Prostate gland (tissue), 2 donors: ENCODE measurements at regions not wholly inside any gene's neighbourhood (a gene's known extent, or its start where the extent isn't known, plus 50 kb on each side); places are given as distances from the start of the nearest gene placed in this dataset.

ENCODE experiments used
- DNase-seq: peaks from one replicate; pipeline ENCODE4 v3.0.0-alpha.2; 2019; ENCODE audit warnings: low spot score
- H3K27ac ChIP-seq, 2 donors: fragments of 200-600 bp; sonication (generic); 2 replicates each; pipeline ENCODE4 v1.5.1; 2017 to 2019
- H3K27me3 ChIP-seq: fragments of 200-600 bp; sonication (generic); replicated peaks from 2 replicates; pipeline ENCODE4 v1.5.1; 2019; ENCODE audit not compliant: insufficient read depth
- H3K36me3 ChIP-seq, 2 donors: fragments of 200-600 bp; sonication (generic); 1 replicate in 1 of 2; 2 replicates in 1 of 2; pipeline versions ENCODE4 v1.5.1 to v1.8.1; 2017 to 2019
- H3K4me1 ChIP-seq: fragments of 200-600 bp; sonication (generic); replicated peaks from 2 replicates; pipeline ENCODE4 v1.5.1; 2019
- H3K4me3 ChIP-seq, 2 donors: fragments of 200-600 bp; sonication (generic); 2 replicates each; pipeline ENCODE4 v1.5.1; 2017 to 2019
- H3K9me3 ChIP-seq: fragments of 200-600 bp; sonication (generic); 2 replicates; pipeline ENCODE4 v1.5.1; 2017
- CTCF ChIP-seq, 4 experiments: fragments of 200-600 bp in 2 of 4; fragments of 450-650 bp in 2 of 4; sonication (generic) in 2 of 4; IDR thresholded peaks; 1 replicate in 3 of 4; 2 replicates in 1 of 4; pipeline ENCODE4 v1.5.1; 2016 to 2019; ENCODE audit warnings: antibody characterized with exemption in 4 of 4, mild to moderate bottlenecking in 2 of 4, moderate library complexity in 2 of 4
- POLR2A ChIP-seq: fragments of 450-650 bp; IDR thresholded peaks from one replicate; pipeline ENCODE4 v1.6.1; 2016; ENCODE audit warnings: antibody characterized with exemption, mild to moderate bottlenecking
- POLR2AphosphoS5 ChIP-seq: sonication (generic); formaldehyde crosslinking; IDR thresholded peaks from one replicate; pipeline ENCODE4 v1.6.1; 2017; ENCODE audit warnings: antibody characterized with exemption
- WGBS: methylation state at CpG from one replicate; pipeline ENCODE4 v1.1.5; 2018; 5-methylcytosine and 5-hydroxymethylcytosine counted together
- intact Hi-C: fragments of 100-400 bp; cut with DNase I; formaldehyde crosslinking; loops from one replicate; pipeline ENCODE4 v1.14.2; 2022

DNA sequence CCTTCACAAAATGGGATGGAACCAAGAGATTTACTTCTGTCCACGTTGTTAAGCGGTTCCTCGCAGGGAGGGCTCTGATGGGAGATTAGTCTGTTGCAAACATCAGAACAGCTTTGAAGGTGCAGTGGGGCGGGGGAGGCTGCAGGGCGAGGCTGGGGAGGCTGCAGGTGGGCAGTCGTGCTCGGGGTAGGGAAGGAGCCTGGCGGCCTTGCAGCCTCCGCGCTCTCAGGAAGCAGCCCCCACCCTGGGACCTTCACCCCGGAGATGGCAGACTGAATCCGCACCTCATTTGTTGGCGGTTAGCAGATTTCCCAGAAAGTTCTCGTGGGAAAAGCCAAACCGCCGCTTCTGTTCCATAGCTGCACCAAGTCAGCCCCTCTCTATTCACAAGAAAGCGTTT, 237.3 kb downstream of the BRD1 start:
- Histone ChIP-seq H3K27ac (no peak overlapping the region), H3K4me1 (no peaks in the 10 kb centered on the region), H3K4me3 (no peak overlapping the region), H3K27me3 (no peaks in the 10 kb centered on the region), H3K36me3 (no peaks in the 10 kb centered on the region), H3K9me3 (no peaks in the 10 kb centered on the region)
- DNase-seq: no peak
- 82% methylated on average over 17 of the region's 17 CpGs for WGBS
- no peak for TF ChIP-seq POLR2A
- no peak for TF ChIP-seq POLR2AphosphoS5
- TF ChIP-seq CTCF (IDR thresholded peaks at IDR 0.05): no peak
- intact Hi-C loops: no loop called here

- WGBS: 72% methylated on average over 17 of the region's 18 CpGs
- TF ChIP-seq POLR2AphosphoS5: no peak
- TF ChIP-seq POLR2A: no peak
- no peak for TF ChIP-seq CTCF (IDR thresholded peaks at IDR 0.05)
- Histone ChIP-seq H3K27ac (no peak overlapping the region), H3K9me3 (no peaks in the 10 kb centered on the region), H3K4me3 (no peak overlapping the region), H3K27me3 (no peaks in the 10 kb centered on the region), H3K4me1 (no peaks in the 10 kb centered on the region), H3K36me3 (no peaks in the 10 kb centered on the region)
- DNase-seq: no peak
- intact Hi-C loops: no loop called here
These were observed 237.9 kb downstream of the BRD1 start for GRCh38 chr22:49589811-49590210.

DNA sequence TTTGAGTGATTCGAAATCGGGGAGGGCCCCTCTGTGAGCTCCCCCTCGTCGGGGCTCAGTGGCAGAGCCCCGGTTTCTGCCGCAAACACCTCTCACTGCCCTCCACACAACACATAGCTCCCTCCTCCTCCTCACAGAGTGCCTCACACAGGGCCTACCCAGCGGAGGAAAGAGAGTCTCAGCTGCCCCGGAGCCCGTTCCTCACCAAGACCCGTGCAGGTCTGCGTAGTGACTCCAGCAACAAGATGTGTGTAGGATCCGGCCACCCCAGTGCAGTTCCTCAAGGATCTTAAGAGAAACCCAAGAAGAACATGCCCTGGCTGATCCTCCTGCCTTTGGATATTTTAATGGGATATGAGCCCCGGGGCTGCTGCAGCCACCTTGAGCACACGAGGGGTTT, 238.4 kb downstream of the BRD1 start:
- Histone ChIP-seq H3K4me1 (no peaks in the 10 kb centered on the region), H3K9me3 (no peaks in the 10 kb centered on the region), H3K27ac (no peak overlapping the region), H3K27me3 (no peaks in the 10 kb centered on the region), H3K36me3 (no peaks in the 10 kb centered on the region), H3K4me3 (no peak overlapping the region)
- DNase-seq: no peak
- TF ChIP-seq POLR2A (no peak), POLR2AphosphoS5 (no peak), CTCF (IDR thresholded peaks at IDR 0.05) (no peak)
- WGBS: 94% methylated on average over 14 of the region's 14 CpGs
- intact Hi-C loops: no loop called here

DNA sequence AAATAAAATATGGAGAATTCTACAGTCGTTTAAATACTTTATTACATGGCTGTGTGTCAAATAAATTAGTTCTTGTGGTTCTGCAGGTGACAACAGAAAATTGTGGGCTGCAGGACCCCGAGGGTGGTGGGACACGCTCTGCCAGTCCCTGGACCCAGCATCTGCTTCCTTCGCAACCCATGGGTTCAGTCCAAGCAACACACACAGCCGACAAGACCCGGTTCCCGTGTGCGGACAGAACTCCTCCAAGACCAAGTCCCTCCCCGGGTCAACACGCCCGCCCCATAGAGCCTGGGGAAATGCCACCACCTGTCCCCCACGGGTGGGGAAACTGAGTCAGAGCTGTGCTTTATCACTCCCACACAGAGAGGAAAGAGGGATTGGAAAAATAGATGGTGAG, 238.9 kb downstream of the BRD1 start:
- no peak for DNase-seq
- Histone ChIP-seq H3K4me1 (no peaks in the 10 kb centered on the region), H3K27ac (no peak overlapping the region), H3K27me3 (no peaks in the 10 kb centered on the region), H3K4me3 (no peak overlapping the region), H3K36me3 (no peaks in the 10 kb centered on the region), H3K9me3 (no peaks in the 10 kb centered on the region)
- intact Hi-C loops: no loop called here
- WGBS: 76% methylated on average over 12 of the region's 12 CpGs
- TF ChIP-seq CTCF (IDR thresholded peaks at IDR 0.05) (no peak), POLR2A (no peak), POLR2AphosphoS5 (no peak)

GRCh38 chr22:49587987-49588386, 239.7 kb downstream of the BRD1 start:
- H3K27me3 ChIP-seq: no peaks in the 10 kb centered on the region
- H3K9me3 ChIP-seq: no peaks in the 10 kb centered on the region
- no peak for TF ChIP-seq POLR2A
- no peak for TF ChIP-seq CTCF (IDR thresholded peaks at IDR 0.05)
- no peak for TF ChIP-seq POLR2AphosphoS5
- intact Hi-C loops: no loop called here
- no peak for DNase-seq
- H3K36me3 ChIP-seq: no peaks in the 10 kb centered on the region
- no peaks in the 10 kb centered on the region for H3K4me1 ChIP-seq
- no peak overlapping the region for H3K27ac ChIP-seq
- WGBS: 65% methylated on average over 13 of the region's 13 CpGs
- no peak overlapping the region for H3K4me3 ChIP-seq
